ENCODE measurements at regions not wholly inside any gene's neighbourhood (a gene's known extent, or its start where the extent isn't known, plus 50 kb on each side); places are given as distances from the start of the nearest gene placed in this dataset.

- Mint-ChIP-seq H3K9me3 (no peaks in the 10 kb centered on the region), H3K27ac (no peak overlapping the region), H3K27me3 (ENCODE audit: low read depth) (no peaks in the 10 kb centered on the region), H3K4me3 (no peak overlapping the region), H3K4me1 (ENCODE audit: low read depth) (no peaks in the 10 kb centered on the region), H3K36me3 (ENCODE audit: low read depth) (no peaks in the 10 kb centered on the region)
- intact Hi-C loops (cut with micrococcal nuclease): no loop called here
- DNase-seq: no peak
- CTCF ChIA-PET: no interaction called here
Measured at GRCh38 chr22:48391820-48392219, 1435.9 kb downstream of the BRD1 start.

GRCh38 chr22:48391171-48391711 lies 1436.4 kb downstream of the BRD1 start:
- Mint-ChIP-seq H3K36me3 (ENCODE audit: low read depth) (no peaks in the 10 kb centered on the region), H3K4me1 (ENCODE audit: low read depth) (no peaks in the 10 kb centered on the region), H3K4me3 (no peak overlapping the region), H3K27me3 (ENCODE audit: low read depth) (no peaks in the 10 kb centered on the region), H3K27ac (no peak overlapping the region), H3K9me3 (no peaks in the 10 kb centered on the region)
- CTCF ChIA-PET: no interaction called here
- intact Hi-C loops (cut with micrococcal nuclease): no loop called here
- no peak for DNase-seq

- intact Hi-C loops (cut with micrococcal nuclease): no loop called here
- Mint-ChIP-seq H3K9me3 (peaks cover 8% of the 10 kb centered on the region), H3K4me1 (ENCODE audit: low read depth) (no peaks in the 10 kb centered on the region), H3K36me3 (ENCODE audit: low read depth) (no peaks in the 10 kb centered on the region), H3K4me3 (no peak overlapping the region), H3K27me3 (ENCODE audit: low read depth) (no peaks in the 10 kb centered on the region), H3K27ac (no peak overlapping the region)
- DNase-seq: no peak
- CTCF ChIA-PET: no interaction called here
Measured at GRCh38 chr22:48389916-48390315, 1437.8 kb downstream of the BRD1 start.

GRCh38 chr22:48382197-48382596 lies 1445.5 kb downstream of the BRD1 start:
- Mint-ChIP-seq H3K27ac (no peak overlapping the region), H3K36me3 (ENCODE audit: low read depth) (no peaks in the 10 kb centered on the region), H3K9me3 (peaks cover 15% of the 10 kb centered on the region), H3K4me1 (ENCODE audit: low read depth) (no peaks in the 10 kb centered on the region), H3K27me3 (ENCODE audit: low read depth) (peaks cover 3% of the 10 kb centered on the region), H3K4me3 (no peak overlapping the region)
- CTCF ChIA-PET: no interaction called here
- intact Hi-C loops (cut with micrococcal nuclease): no loop called here
- no peak for DNase-seq

- H3K27ac Mint-ChIP-seq: no peak overlapping the region
- no peaks in the 10 kb centered on the region for H3K4me1 Mint-ChIP-seq (ENCODE audit: low read depth)
- no peaks in the 10 kb centered on the region for H3K36me3 Mint-ChIP-seq (ENCODE audit: low read depth)
- intact Hi-C loops (cut with micrococcal nuclease): no loop called here
- no peak overlapping the region for H3K4me3 Mint-ChIP-seq
- peaks cover 4% of the 10 kb centered on the region for H3K27me3 Mint-ChIP-seq (ENCODE audit: low read depth)
- peaks cover 8% of the 10 kb centered on the region for H3K9me3 Mint-ChIP-seq
- no peak for DNase-seq
- CTCF ChIA-PET: no interaction called here
Measured at GRCh38 chr22:48380016-48380665, 1447.5 kb downstream of the BRD1 start.

GRCh38 chr22:48379371-48379770 lies 1448.3 kb downstream of the BRD1 start:
- Mint-ChIP-seq H3K4me1 (ENCODE audit: low read depth) (no peaks in the 10 kb centered on the region), H3K9me3 (peaks cover 4% of the 10 kb centered on the region), H3K27ac (no peak overlapping the region), H3K4me3 (no peak overlapping the region), H3K27me3 (ENCODE audit: low read depth) (peaks cover 4% of the 10 kb centered on the region), H3K36me3 (ENCODE audit: low read depth) (no peaks in the 10 kb centered on the region)
- CTCF ChIA-PET: no interaction called here
- intact Hi-C loops (cut with micrococcal nuclease): no loop called here
- DNase-seq: no peak

GRCh38 chr22:48378673-48379072 lies 1449.0 kb downstream of the BRD1 start:
- Mint-ChIP-seq H3K4me3 (no peak overlapping the region), H3K36me3 (ENCODE audit: low read depth) (no peaks in the 10 kb centered on the region), H3K4me1 (ENCODE audit: low read depth) (no peaks in the 10 kb centered on the region), H3K27ac (no peak overlapping the region), H3K27me3 (ENCODE audit: low read depth) (peaks cover 2% of the 10 kb centered on the region), H3K9me3 (no peaks in the 10 kb centered on the region)
- intact Hi-C loops (cut with micrococcal nuclease): no loop called here
- no peak for DNase-seq
- CTCF ChIA-PET: no interaction called here

GRCh38 chr22:48376936-48377712 lies 1450.5 kb downstream of the BRD1 start:
- CTCF ChIA-PET: no interaction called here
- no peaks in the 10 kb centered on the region for H3K9me3 Mint-ChIP-seq
- DNase-seq: no peak
- no peaks in the 10 kb centered on the region for H3K4me1 Mint-ChIP-seq (ENCODE audit: low read depth)
- intact Hi-C loops (cut with micrococcal nuclease): no loop called here
- no peak overlapping the region for H3K4me3 Mint-ChIP-seq
- H3K27me3 Mint-ChIP-seq (ENCODE audit: low read depth): peaks cover 2% of the 10 kb centered on the region
- H3K27ac Mint-ChIP-seq: no peak overlapping the region
- no peaks in the 10 kb centered on the region for H3K36me3 Mint-ChIP-seq (ENCODE audit: low read depth)

- Mint-ChIP-seq H3K4me3 (no peak overlapping the region), H3K27me3 (ENCODE audit: low read depth) (peaks cover 2% of the 10 kb centered on the region), H3K4me1 (ENCODE audit: low read depth) (no peaks in the 10 kb centered on the region), H3K27ac (no peak overlapping the region), H3K36me3 (ENCODE audit: low read depth) (no peaks in the 10 kb centered on the region), H3K9me3 (no peaks in the 10 kb centered on the region)
- intact Hi-C loops (cut with micrococcal nuclease): no loop called here
- no peak for DNase-seq
- CTCF ChIA-PET: no interaction called here
Measured at GRCh38 chr22:48376428-48376827, 1451.2 kb downstream of the BRD1 start.

GRCh38 chr22:48373626-48374173 lies 1454.0 kb downstream of the BRD1 start:
- Mint-ChIP-seq H3K4me1 (ENCODE audit: low read depth) (no peaks in the 10 kb centered on the region), H3K27ac (no peak overlapping the region), H3K4me3 (no peak overlapping the region), H3K9me3 (no peaks in the 10 kb centered on the region), H3K27me3 (ENCODE audit: low read depth) (peaks cover 2% of the 10 kb centered on the region), H3K36me3 (ENCODE audit: low read depth) (no peaks in the 10 kb centered on the region)
- CTCF ChIA-PET: no interaction called here
- no peak for DNase-seq
- intact Hi-C loops (cut with micrococcal nuclease): no loop called here

- intact Hi-C loops (cut with micrococcal nuclease): no loop called here
- Mint-ChIP-seq H3K27me3 (ENCODE audit: low read depth) (peaks cover 2% of the 10 kb centered on the region), H3K36me3 (ENCODE audit: low read depth) (no peaks in the 10 kb centered on the region), H3K27ac (no peak overlapping the region), H3K4me1 (ENCODE audit: low read depth) (no peaks in the 10 kb centered on the region), H3K9me3 (no peaks in the 10 kb centered on the region), H3K4me3 (no peak overlapping the region)
- no peak for DNase-seq
- CTCF ChIA-PET: no interaction called here
Measured at GRCh38 chr22:48372390-48372789, 1455.3 kb downstream of the BRD1 start.

- Mint-ChIP-seq H3K36me3 (ENCODE audit: low read depth) (no peaks in the 10 kb centered on the region), H3K27me3 (ENCODE audit: low read depth) (no peaks in the 10 kb centered on the region), H3K4me1 (ENCODE audit: low read depth) (no peaks in the 10 kb centered on the region), H3K4me3 (no peak overlapping the region), H3K27ac (no peak overlapping the region), H3K9me3 (no peaks in the 10 kb centered on the region)
- CTCF ChIA-PET: no interaction called here
- no peak for DNase-seq
- intact Hi-C loops (cut with micrococcal nuclease): no loop called here
Measured at GRCh38 chr22:48371391-48371790, 1456.3 kb downstream of the BRD1 start.

Data from activated naive CD4-positive, alpha-beta T cell treated with anti-CD3 and anti-CD28 coated beads for 36 hours (primary cell).